ENCODE measurements at regions not wholly inside any gene's neighbourhood (a gene's known extent, or its start where the extent isn't known, plus 50 kb on each side); places are given as distances from the start of the nearest gene placed in this dataset.

- TF ChIP-seq POLR2A (IDR thresholded peaks at IDR 0.05; ENCODE audit: low read depth, low read length) (no peak), PAX5 (IDR thresholded peaks at IDR 0.05; ENCODE audit: insufficient read depth, low read length, severe bottlenecking) (no peak), TAF1 (IDR thresholded peaks at IDR 0.05; ENCODE audit: low read depth, low read length) (no peak), SPI1 (IDR thresholded peaks at IDR 0.05; ENCODE audit: low read depth, low read length) (no peak), POLR2AphosphoS5 (IDR thresholded peaks at IDR 0.05; ENCODE audit: low read depth, low read length) (no peak), POU2F2 (IDR thresholded peaks at IDR 0.05; ENCODE audit: low read depth, low read length) (no peak)
- peak; percentile 28 for FAIRE-seq
- no peak for DNase-seq (ENCODE audit: insufficient read length, low spot score)
Measured at GRCh38 chr14:22449600-22449905, 139.5 kb downstream of the DAD1 start.

GRCh38 chr14:22448905-22449599, 140.0 kb downstream of the DAD1 start:
- no peak for TF ChIP-seq POLR2A (IDR thresholded peaks at IDR 0.05; ENCODE audit: low read depth, low read length)
- no peak for TF ChIP-seq POU2F2 (IDR thresholded peaks at IDR 0.05; ENCODE audit: low read depth, low read length)
- TF ChIP-seq POLR2AphosphoS5 (IDR thresholded peaks at IDR 0.05; ENCODE audit: low read depth, low read length), result no peak
- TF ChIP-seq TAF1 (IDR thresholded peaks at IDR 0.05; ENCODE audit: low read depth, low read length), result 0 out of 2 replicates have a peak, but pooled peaks have one; percentile 28
- DNase-seq (ENCODE audit: insufficient read length, low spot score), result no peak
- FAIRE-seq, result no peak

- FAIRE-seq, result peak; percentile 84
- peak; percentile 35; the same call in 1 of the 2 replicates for TF ChIP-seq POU2F2 (IDR thresholded peaks at IDR 0.05; ENCODE audit: low read depth, low read length)
- no peak for TF ChIP-seq POLR2AphosphoS5 (IDR thresholded peaks at IDR 0.05; ENCODE audit: low read depth, low read length)
- TF ChIP-seq SPI1 (IDR thresholded peaks at IDR 0.05; ENCODE audit: low read depth, low read length), result peak; percentile 41
- no peak for TF ChIP-seq TAF1 (IDR thresholded peaks at IDR 0.05; ENCODE audit: low read depth, low read length)
- no peak for TF ChIP-seq PAX5 (IDR thresholded peaks at IDR 0.05; ENCODE audit: insufficient read depth, low read length, severe bottlenecking)
- no peak for TF ChIP-seq POLR2A (IDR thresholded peaks at IDR 0.05; ENCODE audit: low read depth, low read length)
- no peak for DNase-seq (ENCODE audit: insufficient read length, low spot score)
Measured at GRCh38 chr14:22448035-22448904, 140.8 kb downstream of the DAD1 start.

GRCh38 chr14:22438742-22439141, 150.3 kb downstream of the DAD1 start:
- no peak for DNase-seq (ENCODE audit: insufficient read length, low spot score)
- no peak for FAIRE-seq
- TF ChIP-seq POLR2A (IDR thresholded peaks at IDR 0.05; ENCODE audit: low read depth, low read length) (no peak), POLR2AphosphoS5 (IDR thresholded peaks at IDR 0.05; ENCODE audit: low read depth, low read length) (no peak), POU2F2 (IDR thresholded peaks at IDR 0.05; ENCODE audit: low read depth, low read length) (no peak), SPI1 (IDR thresholded peaks at IDR 0.05; ENCODE audit: low read depth, low read length) (no peak), PAX5 (IDR thresholded peaks at IDR 0.05; ENCODE audit: insufficient read depth, low read length, severe bottlenecking) (no peak), TAF1 (IDR thresholded peaks at IDR 0.05; ENCODE audit: low read depth, low read length) (no peak)

- FAIRE-seq (no peak), DNase-seq (ENCODE audit: insufficient read length, low spot score) (no peak)
- TF ChIP-seq SPI1 (IDR thresholded peaks at IDR 0.05; ENCODE audit: low read depth, low read length) (no peak), TAF1 (IDR thresholded peaks at IDR 0.05; ENCODE audit: low read depth, low read length) (no peak), PAX5 (IDR thresholded peaks at IDR 0.05; ENCODE audit: insufficient read depth, low read length, severe bottlenecking) (no peak), POLR2AphosphoS5 (IDR thresholded peaks at IDR 0.05; ENCODE audit: low read depth, low read length) (no peak), POU2F2 (IDR thresholded peaks at IDR 0.05; ENCODE audit: low read depth, low read length) (no peak), POLR2A (IDR thresholded peaks at IDR 0.05; ENCODE audit: low read depth, low read length) (no peak)
Measured at GRCh38 chr14:22434901-22435550, 154.0 kb downstream of the DAD1 start.

GRCh38 chr14:22434030-22434429, 155.0 kb downstream of the DAD1 start:
- FAIRE-seq (no peak), DNase-seq (ENCODE audit: insufficient read length, low spot score) (no peak)

GRCh38 chr14:22433069-22433468, 156.0 kb downstream of the DAD1 start:
- FAIRE-seq, result peak; percentile 38
- DNase-seq (ENCODE audit: insufficient read length, low spot score), result no peak
- TF ChIP-seq POLR2A (IDR thresholded peaks at IDR 0.05; ENCODE audit: low read depth, low read length), result no peak
- TF ChIP-seq SPI1 (IDR thresholded peaks at IDR 0.05; ENCODE audit: low read depth, low read length), result no peak
- no peak for TF ChIP-seq TAF1 (IDR thresholded peaks at IDR 0.05; ENCODE audit: low read depth, low read length)
- no peak for TF ChIP-seq POLR2AphosphoS5 (IDR thresholded peaks at IDR 0.05; ENCODE audit: low read depth, low read length)
- TF ChIP-seq PAX5 (IDR thresholded peaks at IDR 0.05; ENCODE audit: insufficient read depth, low read length, severe bottlenecking), result no peak
- no peak for TF ChIP-seq POU2F2 (IDR thresholded peaks at IDR 0.05; ENCODE audit: low read depth, low read length)

More at GRCh38 chr14:22434030-22434429, 155.0 kb downstream of the DAD1 start:
- TF ChIP-seq POLR2AphosphoS5 (IDR thresholded peaks at IDR 0.05; ENCODE audit: low read depth, low read length), result no peak
- TF ChIP-seq POLR2A (IDR thresholded peaks at IDR 0.05; ENCODE audit: low read depth, low read length), result no peak
- TF ChIP-seq POU2F2 (IDR thresholded peaks at IDR 0.05; ENCODE audit: low read depth, low read length), result no peak
- no peak for TF ChIP-seq TAF1 (IDR thresholded peaks at IDR 0.05; ENCODE audit: low read depth, low read length)
- TF ChIP-seq SPI1 (IDR thresholded peaks at IDR 0.05; ENCODE audit: low read depth, low read length), result no peak
- no peak for TF ChIP-seq PAX5 (IDR thresholded peaks at IDR 0.05; ENCODE audit: insufficient read depth, low read length, severe bottlenecking)

GRCh38 chr14:22432348-22432976, 156.6 kb downstream of the DAD1 start:
- DNase-seq (ENCODE audit: insufficient read length, low spot score), result no peak
- FAIRE-seq, result peak; percentile 79

More at GRCh38 chr14:22432348-22432976, 156.6 kb downstream of the DAD1 start:
- no peak for TF ChIP-seq PAX5 (IDR thresholded peaks at IDR 0.05; ENCODE audit: insufficient read depth, low read length, severe bottlenecking)
- TF ChIP-seq POU2F2 (IDR thresholded peaks at IDR 0.05; ENCODE audit: low read depth, low read length), result no peak
- no peak for TF ChIP-seq POLR2AphosphoS5 (IDR thresholded peaks at IDR 0.05; ENCODE audit: low read depth, low read length)
- TF ChIP-seq POLR2A (IDR thresholded peaks at IDR 0.05; ENCODE audit: low read depth, low read length), result no peak
